ENCODE measurements at regions not wholly inside any gene's neighbourhood (a gene's known extent, or its start where the extent isn't known, plus 50 kb on each side); places are given as distances from the start of the nearest gene placed in this dataset.
A peak's percentile ranks its signal among the peaks of the same experiment; 100 is the strongest.

DNA sequence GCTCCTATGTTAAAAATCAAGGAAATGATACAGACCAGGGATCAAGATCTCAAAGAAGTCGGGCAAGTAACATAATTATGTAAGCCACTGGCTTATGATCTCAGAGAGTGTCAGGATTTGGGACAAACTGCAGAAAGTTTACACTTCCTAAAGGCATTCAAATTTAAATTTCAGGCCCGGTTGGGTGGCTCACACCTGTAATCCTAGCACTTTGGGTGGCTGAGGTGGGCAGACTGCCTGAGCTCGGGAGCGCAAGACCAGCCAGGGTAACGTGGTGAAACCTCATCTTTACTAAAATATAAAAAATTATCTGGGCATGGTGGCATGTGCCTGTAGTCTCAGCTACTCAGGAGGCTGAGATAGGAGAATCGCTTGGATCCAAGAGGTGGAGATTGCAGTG, 124.4 kb upstream of the UBE2E2 start:
- WGBS, 2 donors, result 89 to 92% methylated on average over 6 of the region's 6 CpGs
- no peaks in the 10 kb centered on the region for H3K9me3 ChIP-seq
- H3K27me3 ChIP-seq, result no peaks in the 10 kb centered on the region
- H3K27ac ChIP-seq, result no peak overlapping the region
- H3K4me1 ChIP-seq, result peaks cover 0 to 25% (median 4%) of the 10 kb centered on the region in 4 donors
- TF ChIP-seq POLR2A (IDR thresholded peaks at IDR 0.05) (no peak), EP300 (IDR thresholded peaks at IDR 0.05) (no peak)
- TF ChIP-seq, protein P1, sequence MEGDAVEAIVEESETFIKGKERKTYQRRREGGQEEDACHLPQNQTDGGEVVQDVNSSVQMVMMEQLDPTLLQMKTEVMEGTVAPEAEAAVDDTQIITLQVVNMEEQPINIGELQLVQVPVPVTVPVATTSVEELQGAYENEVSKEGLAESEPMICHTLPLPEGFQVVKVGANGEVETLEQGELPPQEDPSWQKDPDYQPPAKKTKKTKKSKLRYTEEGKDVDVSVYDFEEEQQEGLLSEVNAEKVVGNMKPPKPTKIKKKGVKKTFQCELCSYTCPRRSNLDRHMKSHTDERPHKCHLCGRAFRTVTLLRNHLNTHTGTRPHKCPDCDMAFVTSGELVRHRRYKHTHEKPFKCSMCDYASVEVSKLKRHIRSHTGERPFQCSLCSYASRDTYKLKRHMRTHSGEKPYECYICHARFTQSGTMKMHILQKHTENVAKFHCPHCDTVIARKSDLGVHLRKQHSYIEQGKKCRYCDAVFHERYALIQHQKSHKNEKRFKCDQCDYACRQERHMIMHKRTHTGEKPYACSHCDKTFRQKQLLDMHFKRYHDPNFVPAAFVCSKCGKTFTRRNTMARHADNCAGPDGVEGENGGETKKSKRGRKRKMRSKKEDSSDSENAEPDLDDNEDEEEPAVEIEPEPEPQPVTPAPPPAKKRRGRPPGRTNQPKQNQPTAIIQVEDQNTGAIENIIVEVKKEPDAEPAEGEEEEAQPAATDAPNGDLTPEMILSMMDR (IDR thresholded peaks at IDR 0.05), result no peak
- H3K4me3 ChIP-seq, result no peak overlapping the region
- DNase-seq (ENCODE audit: low spot score in 2 of 2), result no peak
- H3K36me3 ChIP-seq, result no peaks in the 10 kb centered on the region

- Histone ChIP-seq H3K4me3 (peak overlapping the region in 1 of 4 donors; percentile 26), H3K27me3 (no peaks in the 10 kb centered on the region), H3K4me1 (peaks cover 0 to 25% (median 4%) of the 10 kb centered on the region in 4 donors), H3K9me3 (no peaks in the 10 kb centered on the region), H3K36me3 (no peaks in the 10 kb centered on the region), H3K27ac (no peak overlapping the region)
- 47 to 51% methylated on average over 7 of the region's 7 CpGs for WGBS, 2 donors
- no peak for DNase-seq (ENCODE audit: low spot score in 2 of 2)
- no peak for TF ChIP-seq POLR2A (IDR thresholded peaks at IDR 0.05)
- no peak for TF ChIP-seq EP300 (IDR thresholded peaks at IDR 0.05)
- TF ChIP-seq, protein P1 (IDR thresholded peaks at IDR 0.05), result no peak
These were observed 123.2 kb upstream of the UBE2E2 start for GRCh38 chr3:23079976-23080375.

- Histone ChIP-seq H3K27ac (no peak overlapping the region), H3K4me1 (peaks cover 0 to 12% (median 0%) of the 10 kb centered on the region in 4 donors), H3K36me3 (no peaks in the 10 kb centered on the region), H3K9me3 (no peaks in the 10 kb centered on the region), H3K27me3 (no peaks in the 10 kb centered on the region), H3K4me3 (no peak overlapping the region)
- no peak for DNase-seq (ENCODE audit: low spot score in 2 of 2)
- WGBS, 2 donors, result 87 to 92% methylated on average over 4 of the region's 4 CpGs
- TF ChIP-seq EP300 (IDR thresholded peaks at IDR 0.05) (no peak), POLR2A (IDR thresholded peaks at IDR 0.05) (no peak)
- TF ChIP-seq, protein P1 (IDR thresholded peaks at IDR 0.05), result no peak
These were observed 119.4 kb upstream of the UBE2E2 start for GRCh38 chr3:23083701-23084100.

DNA sequence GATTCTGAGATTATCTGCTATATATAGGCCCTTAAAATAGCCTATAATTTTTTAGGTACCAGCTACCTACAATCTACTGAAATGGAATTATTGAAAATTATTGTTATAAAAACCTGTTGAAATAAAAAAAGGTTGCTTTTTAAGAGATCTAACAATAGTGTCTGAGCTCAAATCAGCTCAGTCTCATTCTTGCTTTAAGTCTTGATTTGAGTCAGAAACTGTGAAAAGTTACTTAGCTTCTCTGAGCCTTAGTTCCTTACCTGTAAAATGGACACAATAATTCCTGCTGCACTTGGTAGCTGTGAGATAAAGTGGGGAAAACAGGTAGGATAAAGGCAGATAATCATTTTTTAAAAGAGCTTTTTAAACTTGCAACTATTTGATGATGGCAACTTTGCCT, 118.8 kb upstream of the UBE2E2 start:
- Histone ChIP-seq H3K4me3 (no peak overlapping the region), H3K9me3 (no peaks in the 10 kb centered on the region), H3K4me1 (peaks cover 0 to 12% (median 0%) of the 10 kb centered on the region in 4 donors), H3K36me3 (no peaks in the 10 kb centered on the region), H3K27me3 (no peaks in the 10 kb centered on the region), H3K27ac (no peak overlapping the region)
- DNase-seq (ENCODE audit: low spot score in 2 of 2), result no peak
- no peak for TF ChIP-seq EP300 (IDR thresholded peaks at IDR 0.05)
- TF ChIP-seq POLR2A (IDR thresholded peaks at IDR 0.05), result no peak
- TF ChIP-seq, protein P1 (IDR thresholded peaks at IDR 0.05), result no peak

GRCh38 chr3:23085261-23085660, 117.9 kb upstream of the UBE2E2 start:
- 51 to 67% methylated on average over 1 of the region's 1 CpG for WGBS, 2 donors
- Histone ChIP-seq H3K27me3 (no peaks in the 10 kb centered on the region), H3K27ac (no peak overlapping the region), H3K4me3 (no peak overlapping the region), H3K36me3 (no peaks in the 10 kb centered on the region), H3K4me1 (peaks cover 0 to 7% (median 0%) of the 10 kb centered on the region in 4 donors), H3K9me3 (no peaks in the 10 kb centered on the region)
- no peak for DNase-seq (ENCODE audit: low spot score in 2 of 2)
- no peak for TF ChIP-seq POLR2A (IDR thresholded peaks at IDR 0.05)
- TF ChIP-seq, protein P1 (IDR thresholded peaks at IDR 0.05), result no peak
- no peak for TF ChIP-seq EP300 (IDR thresholded peaks at IDR 0.05)
